ENCODE measurements at regions not wholly inside any gene's neighbourhood (a gene's known extent, or its start where the extent isn't known, plus 50 kb on each side); places are given as distances from the start of the nearest gene placed in this dataset.
"Not testable (repeated sequence)": the region's sequence is repeated elsewhere in the genome, so short reads cannot be mapped to it uniquely, and the experiment has no call there.

GRCh38 chr12:13905794-13906193, 75.6 kb downstream of the GRIN2B start:
- Histone ChIP-seq H3K36me3 (ENCODE audit: control insufficient read depth, insufficient read depth, low read length) (no peaks in the 10 kb centered on the region), H3K4me3 (replicated peaks; ENCODE audit: low read depth, low read length) (no peak overlapping the region), H3K27me3 (replicated peaks; ENCODE audit: control insufficient read depth, insufficient read depth, low read length) (no peaks in the 10 kb centered on the region; the same call in 1 of the 2 replicates)
- no peak for TF ChIP-seq CTCF (IDR thresholded peaks at IDR 0.05; ENCODE audit: insufficient read depth, low read length, poor library complexity, severe bottlenecking)
- DNase-seq (ENCODE audit: extremely low read depth, insufficient read length), result no peak

- no peaks in the 10 kb centered on the region for H3K36me3 ChIP-seq (ENCODE audit: control insufficient read depth, insufficient read depth, low read length)
- no peak for DNase-seq (ENCODE audit: extremely low read depth, insufficient read length)
- H3K4me3 ChIP-seq (replicated peaks; ENCODE audit: low read depth, low read length), result no peak overlapping the region
- TF ChIP-seq CTCF (IDR thresholded peaks at IDR 0.05; ENCODE audit: insufficient read depth, low read length, poor library complexity, severe bottlenecking), result no peak
- no peaks in the 10 kb centered on the region for H3K27me3 ChIP-seq (replicated peaks; ENCODE audit: control insufficient read depth, insufficient read depth, low read length)
Observed at GRCh38 chr12:13900718-13901117, 80.7 kb downstream of the GRIN2B start.

- DNase-seq (ENCODE audit: extremely low read depth, insufficient read length), result not testable (repeated sequence)
Observed at GRCh38 chr12:13898387-13898786, 83.0 kb downstream of the GRIN2B start.

GRCh38 chr12:13897811-13898210, 83.6 kb downstream of the GRIN2B start:
- no peak for DNase-seq (ENCODE audit: extremely low read depth, insufficient read length)
- no peak for TF ChIP-seq CTCF (IDR thresholded peaks at IDR 0.05; ENCODE audit: insufficient read depth, low read length, poor library complexity, severe bottlenecking)
- H3K4me3 ChIP-seq (replicated peaks; ENCODE audit: low read depth, low read length), result no peak overlapping the region
- H3K27me3 ChIP-seq (replicated peaks; ENCODE audit: control insufficient read depth, insufficient read depth, low read length), result no peaks in the 10 kb centered on the region
- no peaks in the 10 kb centered on the region for H3K36me3 ChIP-seq (ENCODE audit: control insufficient read depth, insufficient read depth, low read length)

More at GRCh38 chr12:13898387-13898786, 83.0 kb downstream of the GRIN2B start:
- H3K27me3 ChIP-seq (replicated peaks; ENCODE audit: control insufficient read depth, insufficient read depth, low read length); H3K36me3 ChIP-seq (ENCODE audit: control insufficient read depth, insufficient read depth, low read length); H3K4me3 ChIP-seq (replicated peaks; ENCODE audit: low read depth, low read length): not testable (repeated sequence)

GRCh38 chr12:13896063-13896626, 85.3 kb downstream of the GRIN2B start:
- H3K4me3 ChIP-seq (replicated peaks; ENCODE audit: low read depth, low read length), result no peak overlapping the region
- TF ChIP-seq CTCF (IDR thresholded peaks at IDR 0.05; ENCODE audit: insufficient read depth, low read length, poor library complexity, severe bottlenecking), result no peak
- no peaks in the 10 kb centered on the region; the same call in 1 of the 2 replicates for H3K27me3 ChIP-seq (replicated peaks; ENCODE audit: control insufficient read depth, insufficient read depth, low read length)
- H3K36me3 ChIP-seq (ENCODE audit: control insufficient read depth, insufficient read depth, low read length), result no peaks in the 10 kb centered on the region
- DNase-seq (ENCODE audit: extremely low read depth, insufficient read length), result no peak

- no peaks in the 10 kb centered on the region for H3K36me3 ChIP-seq (ENCODE audit: control insufficient read depth, insufficient read depth, low read length)
- DNase-seq (ENCODE audit: extremely low read depth, insufficient read length), result no peak
- no peak for TF ChIP-seq CTCF (IDR thresholded peaks at IDR 0.05; ENCODE audit: insufficient read depth, low read length, poor library complexity, severe bottlenecking)
- no peak overlapping the region for H3K4me3 ChIP-seq (replicated peaks; ENCODE audit: low read depth, low read length)
- H3K27me3 ChIP-seq (replicated peaks; ENCODE audit: control insufficient read depth, insufficient read depth, low read length), result no peaks in the 10 kb centered on the region; the same call in 1 of the 2 replicates
Observed at GRCh38 chr12:13891902-13892301, 89.5 kb downstream of the GRIN2B start.

Measured in GM06990 (cell line).